ENCODE measurements at regions not wholly inside any gene's neighbourhood (a gene's known extent, or its start where the extent isn't known, plus 50 kb on each side); places are given as distances from the start of the nearest gene placed in this dataset.

- TF ChIP-seq CTCF (IDR thresholded peaks at IDR 0.05), result no peak
Observed at GRCh38 chr11:70536051-70536877, 137.9 kb downstream of the CTTN start.

- TF ChIP-seq CTCF (IDR thresholded peaks at IDR 0.05), result no peak
Observed at GRCh38 chr11:70537576-70538571, 139.5 kb downstream of the CTTN start.

GRCh38 chr11:70538641-70539359, 140.5 kb downstream of the CTTN start:
- no peak for TF ChIP-seq CTCF (IDR thresholded peaks at IDR 0.05)

- TF ChIP-seq CTCF (IDR thresholded peaks at IDR 0.05), result no peak
Observed at GRCh38 chr11:70539360-70540095, 141.2 kb downstream of the CTTN start.

- TF ChIP-seq CTCF (IDR thresholded peaks at IDR 0.05), result no peak
Observed at GRCh38 chr11:70540196-70540595, 141.9 kb downstream of the CTTN start.

- TF ChIP-seq CTCF (IDR thresholded peaks at IDR 0.05), result no peak
Observed at GRCh38 chr11:70541176-70541575, 142.8 kb downstream of the CTTN start.

All from LNCAP (cell line).